Breast epithelium (tissue), 4 donors: ENCODE measurements at regions not wholly inside any gene's neighbourhood (a gene's known extent, or its start where the extent isn't known, plus 50 kb on each side); places are given as distances from the start of the nearest gene placed in this dataset.

Experiments used
- DNase-seq, 2 donors: peaks; one replicate each; pipeline ENCODE4 v3.0.0-alpha.2; 2019; ENCODE audit warnings: low spot score in 2 of 2
- H3K27ac ChIP-seq, 2 donors: fragments of 200-600 bp; sonication (generic) in 1 of 2; one replicate each; pipeline ENCODE4 v1.5.1; 2016 to 2019; ENCODE audit warnings: mild to moderate bottlenecking in 1 of 2
- H3K27me3 ChIP-seq, 2 donors: fragments of 200-600 bp; sonication (generic) in 1 of 2; one replicate each; pipeline versions ENCODE4 v1.5.1 to v1.6.0; 2017 to 2019; ENCODE audit warnings: control low read depth in 1 of 2, mild to moderate bottlenecking in 1 of 2
- H3K36me3 ChIP-seq: fragments of 200-600 bp; one replicate; pipeline ENCODE4 v1.5.1; 2019
- H3K4me1 ChIP-seq, 2 donors: fragments of 200-600 bp; sonication (generic); one replicate each; pipeline ENCODE4 v1.5.1; 2016 to 2019; ENCODE audit warnings: control low read depth in 1 of 2
- H3K4me3 ChIP-seq, 3 donors: fragments of 200-600 bp; sonication (generic); 1 replicate in 2 of 3; 2 replicates in 1 of 3; pipeline ENCODE4 v1.5.1; 2016 to 2019; ENCODE audit warnings: mild to moderate bottlenecking in 3 of 3, moderate library complexity in 2 of 3
- H3K9me3 ChIP-seq, 2 donors: fragments of 200-600 bp; sonication (generic) in 1 of 2; one replicate each; pipeline ENCODE4 v1.5.1; 2016 to 2019; ENCODE audit warnings: control low read depth in 1 of 2
- CTCF ChIP-seq, 3 donors: fragments of 450-650 bp; IDR thresholded peaks; one replicate each; pipeline ENCODE4 v1.5.1; 2016 to 2017; ENCODE audit warnings: antibody characterized with exemption in 3 of 3, mild to moderate bottlenecking in 3 of 3, moderate library complexity in 3 of 3
- POLR2A ChIP-seq: fragments of 450-650 bp; IDR thresholded peaks from one replicate; pipeline ENCODE4 v1.6.1; 2016; ENCODE audit warnings: antibody characterized with exemption, mild to moderate bottlenecking, moderate library complexity
- POLR2AphosphoS5 ChIP-seq, 3 donors: sonication (generic); formaldehyde crosslinking; IDR thresholded peaks; one replicate each; pipeline ENCODE4 v1.6.1; 2017; ENCODE audit warnings: antibody characterized with exemption in 3 of 3
- intact Hi-C: fragments of 100-400 bp; cut with DNase I; formaldehyde crosslinking; loops from one replicate; pipeline ENCODE4 v1.15.1; 2023; ENCODE audit warnings: low total_unique reads

- peaks cover 0 to 11% of the 10 kb centered on the region in 2 donors for H3K27me3 ChIP-seq
- TF ChIP-seq CTCF (IDR thresholded peaks at IDR 0.05), result no peak
- no peak for TF ChIP-seq POLR2A
- no peak for TF ChIP-seq POLR2AphosphoS5 (IDR thresholded peaks at IDR 0.05)
- no peak for DNase-seq
- H3K4me3 ChIP-seq, result peak overlapping the region; percentile 54 to 69 (median 55)
- H3K9me3 ChIP-seq, result no peaks in the 10 kb centered on the region
- no peak overlapping the region for H3K27ac ChIP-seq
- no peaks in the 10 kb centered on the region for H3K36me3 ChIP-seq
- H3K4me1 ChIP-seq, result no peaks in the 10 kb centered on the region
- intact Hi-C loops, result no loop called here
Measured at GRCh38 chr2:143937723-143938350, 582.1 kb downstream of the ZEB2 start.

- peak overlapping the region; percentile 54 to 69 (median 55) for H3K4me3 ChIP-seq
- intact Hi-C loops, result no loop called here
- peak overlapping the region in 1 of 2 donors; percentile 46 for H3K27ac ChIP-seq
- TF ChIP-seq CTCF (IDR thresholded peaks at IDR 0.05), result no peak
- TF ChIP-seq POLR2A, result no peak
- no peak for TF ChIP-seq POLR2AphosphoS5 (IDR thresholded peaks at IDR 0.05)
- H3K27me3 ChIP-seq, result peaks cover 0 to 11% of the 10 kb centered on the region in 2 donors
- no peak for DNase-seq
- H3K36me3 ChIP-seq, result no peaks in the 10 kb centered on the region
- no peaks in the 10 kb centered on the region for H3K4me1 ChIP-seq
- no peaks in the 10 kb centered on the region for H3K9me3 ChIP-seq
Measured at GRCh38 chr2:143936848-143937722, 582.8 kb downstream of the ZEB2 start.

GRCh38 chr2:143936538-143936847, 583.4 kb downstream of the ZEB2 start:
- Histone ChIP-seq H3K4me1 (no peaks in the 10 kb centered on the region), H3K27ac (peak overlapping the region in 1 of 2 donors; percentile 46), H3K4me3 (peak overlapping the region; percentile 54 to 69 (median 55)), H3K27me3 (peaks cover 0 to 11% of the 10 kb centered on the region in 2 donors), H3K36me3 (no peaks in the 10 kb centered on the region), H3K9me3 (no peaks in the 10 kb centered on the region)
- TF ChIP-seq CTCF (IDR thresholded peaks at IDR 0.05), result no peak
- TF ChIP-seq POLR2A, result no peak
- intact Hi-C loops, result no loop called here
- no peak for DNase-seq

GRCh38 chr2:143935482-143935752, 584.5 kb downstream of the ZEB2 start:
- Histone ChIP-seq H3K27me3 (peaks cover 0 to 11% of the 10 kb centered on the region in 2 donors), H3K4me1 (no peaks in the 10 kb centered on the region), H3K27ac (no peak overlapping the region), H3K4me3 (peak overlapping the region in 1 of 3 donors; percentile 55), H3K9me3 (no peaks in the 10 kb centered on the region), H3K36me3 (no peaks in the 10 kb centered on the region)
- intact Hi-C loops, result no loop called here
- no peak for DNase-seq
- TF ChIP-seq POLR2AphosphoS5 (IDR thresholded peaks at IDR 0.05) (no peak), CTCF (IDR thresholded peaks at IDR 0.05) (no peak), POLR2A (no peak)
